Loucy (cell line): ENCODE measurements at regions not wholly inside any gene's neighbourhood (a gene's known extent, or its start where the extent isn't known, plus 50 kb on each side); places are given as distances from the start of the nearest gene placed in this dataset.

Experiments used
- H2AFZ ChIP-seq: fragments of 200-600 bp; sonication (generic); 2 replicates; pipeline ENCODE4 v1.6.0; 2016; ENCODE audit warnings: antibody characterized with exemption, mild to moderate bottlenecking, low read length, moderate library complexity
- H3F3A ChIP-seq: fragments of 200-600 bp; 2 replicates; pipeline ENCODE4 v1.6.0; 2016; ENCODE audit warnings: antibody characterized with exemption, low read depth, mild to moderate bottlenecking
- H3K27me3 ChIP-seq: fragments of 200-600 bp; sonication (generic); 2 replicates; pipeline ENCODE4 v1.6.1; 2014; ENCODE audit warnings: low read length, mild to moderate bottlenecking; ENCODE audit not compliant: insufficient read depth, poor library complexity, severe bottlenecking
- H3K36me3 ChIP-seq: fragments of 200-600 bp; sonication (generic); 2 replicates; pipeline ENCODE4 v1.6.1; 2016; ENCODE audit warnings: low read length; ENCODE audit not compliant: insufficient read depth
- H3K4me1 ChIP-seq: fragments of 200-600 bp; sonication (generic); 2 replicates; pipeline ENCODE4 v1.5.1; 2014; ENCODE audit warnings: low read length, mild to moderate bottlenecking; ENCODE audit not compliant: insufficient read depth, poor library complexity, severe bottlenecking
- H3K4me2 ChIP-seq: fragments of 200-600 bp; sonication (generic); 2 replicates; pipeline ENCODE4 v1.6.0; 2014; ENCODE audit warnings: antibody characterized with exemption, low read length, low read depth, mild to moderate bottlenecking; ENCODE audit not compliant: poor library complexity, severe bottlenecking
- H3K4me3 ChIP-seq: fragments of 200-600 bp; sonication (generic); 2 replicates; pipeline ENCODE4 v1.5.1; 2014; ENCODE audit warnings: low read length, mild to moderate bottlenecking, mixed read lengths; ENCODE audit not compliant: poor library complexity, severe bottlenecking
- H3K79me2 ChIP-seq: fragments of 200-600 bp; sonication (generic); 2 replicates; pipeline ENCODE4 v1.6.1; 2014; ENCODE audit warnings: low read length; ENCODE audit not compliant: insufficient read depth
- H3K9ac ChIP-seq: fragments of 200-600 bp; sonication (generic); 2 replicates; pipeline ENCODE4 v1.6.0; 2014; ENCODE audit warnings: mild to moderate bottlenecking, low read depth, low read length, moderate library complexity; ENCODE audit not compliant: poor library complexity, severe bottlenecking
- H3K9me2 ChIP-seq: fragments of 200-600 bp; sonication (generic); replicated peaks from 2 replicates; pipeline ENCODE4 v1.6.1; 2016; ENCODE audit warnings: low read depth, low read length, mixed read lengths
- H3K9me3 ChIP-seq: fragments of 200-600 bp; sonication (generic); 2 replicates; pipeline ENCODE4 v1.6.1; 2014; ENCODE audit warnings: mild to moderate bottlenecking, antibody characterized with exemption, low read length, low read depth; ENCODE audit not compliant: insufficient read depth
- H4K20me1 ChIP-seq: fragments of 200-600 bp; sonication (generic); 2 replicates; pipeline ENCODE4 v1.6.0; 2014; ENCODE audit warnings: antibody characterized with exemption, low read length, mild to moderate bottlenecking; ENCODE audit not compliant: insufficient read depth, poor library complexity, severe bottlenecking
- EZH2phosphoT487 ChIP-seq: fragments of 200-600 bp; IDR thresholded peaks from 2 replicates; pipeline ENCODE4 v1.6.1; 2018; ENCODE audit warnings: antibody characterized with exemption, mild to moderate bottlenecking, moderate library complexity, borderline replicate concordance
- TF ChIP-seq, protein P1 (sequence below): fragments of 200-600 bp; sonication (generic); conservative IDR thresholded peaks from 2 replicates; pipeline ENCODE4 v1.5.1; 2014; ENCODE audit warnings: mild to moderate bottlenecking, antibody characterized with exemption, low read length

DNA sequence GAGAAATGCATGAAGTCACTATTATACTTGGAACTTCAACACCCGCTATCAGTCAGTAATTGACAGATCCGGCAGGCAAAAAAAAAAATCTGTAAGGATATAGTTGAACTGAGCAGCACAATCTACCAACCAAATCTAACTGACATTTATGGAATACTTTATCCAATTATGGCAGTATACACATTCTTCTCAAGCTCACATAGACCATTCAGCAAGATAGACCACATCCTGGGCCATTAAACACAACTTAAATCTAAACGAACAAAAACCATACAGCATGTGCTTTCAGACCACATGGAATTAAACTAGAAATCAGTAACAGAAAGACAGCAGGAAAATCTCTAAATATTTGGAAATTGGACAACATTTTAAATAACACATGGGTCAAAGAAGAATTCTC, 112.7 kb downstream of the MPP7 start:
- Histone ChIP-seq H3K9me2 (no peaks in the 10 kb centered on the region), H3K79me2 (no peaks in the 10 kb centered on the region), H3K4me3 (no peak overlapping the region), H3K9me3 (no peaks in the 10 kb centered on the region), H2AFZ (no peak overlapping the region), H3K36me3 (no peaks in the 10 kb centered on the region), H3K9ac (no peak overlapping the region), H4K20me1 (no peaks in the 10 kb centered on the region), H3F3A (no peaks in the 10 kb centered on the region), H3K27me3 (no peaks in the 10 kb centered on the region), H3K4me1 (peaks cover 5% of the 10 kb centered on the region), H3K4me2 (no peak overlapping the region)
- TF ChIP-seq, protein P1, sequence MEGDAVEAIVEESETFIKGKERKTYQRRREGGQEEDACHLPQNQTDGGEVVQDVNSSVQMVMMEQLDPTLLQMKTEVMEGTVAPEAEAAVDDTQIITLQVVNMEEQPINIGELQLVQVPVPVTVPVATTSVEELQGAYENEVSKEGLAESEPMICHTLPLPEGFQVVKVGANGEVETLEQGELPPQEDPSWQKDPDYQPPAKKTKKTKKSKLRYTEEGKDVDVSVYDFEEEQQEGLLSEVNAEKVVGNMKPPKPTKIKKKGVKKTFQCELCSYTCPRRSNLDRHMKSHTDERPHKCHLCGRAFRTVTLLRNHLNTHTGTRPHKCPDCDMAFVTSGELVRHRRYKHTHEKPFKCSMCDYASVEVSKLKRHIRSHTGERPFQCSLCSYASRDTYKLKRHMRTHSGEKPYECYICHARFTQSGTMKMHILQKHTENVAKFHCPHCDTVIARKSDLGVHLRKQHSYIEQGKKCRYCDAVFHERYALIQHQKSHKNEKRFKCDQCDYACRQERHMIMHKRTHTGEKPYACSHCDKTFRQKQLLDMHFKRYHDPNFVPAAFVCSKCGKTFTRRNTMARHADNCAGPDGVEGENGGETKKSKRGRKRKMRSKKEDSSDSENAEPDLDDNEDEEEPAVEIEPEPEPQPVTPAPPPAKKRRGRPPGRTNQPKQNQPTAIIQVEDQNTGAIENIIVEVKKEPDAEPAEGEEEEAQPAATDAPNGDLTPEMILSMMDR, result no peak
- TF ChIP-seq EZH2phosphoT487, result no peak

DNA sequence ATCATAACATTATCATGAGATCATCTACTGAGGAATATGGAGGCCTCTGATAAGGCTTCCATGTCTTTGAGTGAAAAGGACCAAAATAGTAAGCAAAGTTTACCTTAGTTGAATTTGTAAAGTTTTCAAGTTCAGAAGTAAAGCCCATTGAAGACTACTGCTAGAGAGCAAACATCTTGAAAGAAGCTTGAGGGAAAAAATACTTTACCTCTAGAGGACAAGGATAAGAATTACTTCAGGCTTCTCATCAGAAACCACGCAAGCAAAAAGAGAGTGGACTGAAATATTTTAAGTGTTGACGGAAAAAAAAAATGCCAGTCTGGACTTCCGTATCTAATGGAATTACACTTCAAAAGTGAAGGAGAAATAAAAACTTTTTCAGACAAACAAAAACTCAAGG, 114.3 kb downstream of the MPP7 start:
- H3K36me3 ChIP-seq, result no peaks in the 10 kb centered on the region
- no peak overlapping the region for H2AFZ ChIP-seq
- no peaks in the 10 kb centered on the region for H3K27me3 ChIP-seq
- H3K79me2 ChIP-seq, result no peaks in the 10 kb centered on the region
- H4K20me1 ChIP-seq, result no peaks in the 10 kb centered on the region
- H3K9ac ChIP-seq, result no peak overlapping the region
- no peak overlapping the region for H3K4me3 ChIP-seq
- H3F3A ChIP-seq, result no peaks in the 10 kb centered on the region
- no peaks in the 10 kb centered on the region for H3K9me3 ChIP-seq
- no peaks in the 10 kb centered on the region for H3K9me2 ChIP-seq
- peaks cover 5% of the 10 kb centered on the region for H3K4me1 ChIP-seq
- no peak overlapping the region for H3K4me2 ChIP-seq
- TF ChIP-seq, protein P1, result no peak
- TF ChIP-seq EZH2phosphoT487, result no peak

DNA sequence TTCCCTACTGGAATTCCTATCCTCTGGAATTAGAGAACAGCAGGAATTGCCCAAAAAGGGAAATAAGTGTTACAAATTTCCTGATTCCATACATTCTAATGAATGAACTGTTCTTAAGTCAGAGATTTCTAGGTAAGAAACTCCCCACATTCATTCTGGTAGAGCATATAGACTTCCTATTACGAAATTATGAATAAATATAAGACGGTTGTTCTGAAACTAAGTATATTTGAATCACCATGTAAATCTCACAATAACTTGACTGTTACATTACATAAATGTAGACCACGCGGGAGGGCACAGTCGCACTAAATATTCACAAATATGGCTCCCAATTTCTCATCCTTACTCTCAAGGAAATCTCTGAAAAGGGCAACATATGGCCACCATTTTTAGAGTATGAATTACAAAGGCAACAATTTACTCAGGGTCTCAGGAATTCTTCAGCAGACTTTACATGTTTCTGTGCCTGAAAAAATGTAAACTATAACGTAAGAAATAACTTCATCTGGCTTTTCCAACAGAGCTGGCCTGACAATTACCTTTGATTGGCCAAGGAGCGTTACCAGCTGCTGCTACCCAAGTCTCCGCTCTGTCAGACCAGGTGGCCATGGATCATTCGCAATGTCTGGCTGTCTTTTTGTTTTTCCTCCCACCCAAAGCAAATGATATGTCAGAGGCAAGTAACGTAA, 115.8 kb downstream of the MPP7 start:
- H3K4me1 ChIP-seq, result peaks cover 5% of the 10 kb centered on the region
- TF ChIP-seq, protein P1, result no peak
- no peak for TF ChIP-seq EZH2phosphoT487

More for the DNA sequence above, 115.8 kb downstream of the MPP7 start:
- no peaks in the 10 kb centered on the region for H3K9me2 ChIP-seq
- H3F3A ChIP-seq, result no peaks in the 10 kb centered on the region
- H2AFZ ChIP-seq, result no peak overlapping the region
- no peaks in the 10 kb centered on the region for H3K27me3 ChIP-seq
- H3K9me3 ChIP-seq, result no peaks in the 10 kb centered on the region
- no peak overlapping the region for H3K9ac ChIP-seq
- no peaks in the 10 kb centered on the region for H3K79me2 ChIP-seq
- H3K4me2 ChIP-seq, result no peak overlapping the region
- H3K4me3 ChIP-seq, result no peak overlapping the region
- H4K20me1 ChIP-seq, result no peaks in the 10 kb centered on the region
- no peaks in the 10 kb centered on the region for H3K36me3 ChIP-seq
